Erythroblast (primary cell): ENCODE measurements at regions not wholly inside any gene's neighbourhood (a gene's known extent, or its start where the extent isn't known, plus 50 kb on each side); places are given as distances from the start of the nearest gene placed in this dataset.
"Not testable (repeated sequence)": the region's sequence is repeated elsewhere in the genome, so short reads cannot be mapped to it uniquely, and the experiment has no call there.

ENCODE experiments used
- DNase-seq, 2 experiments: peaks; one replicate each; lab custom pipeline; 2025; lab: John Stamatoyannopoulos, UW
- GATA1 ChIP-seq: IDR thresholded peaks from 2 replicates; pipeline ENCODE4 v1.6.1; 2011; ENCODE audit warnings: low read depth, mild to moderate bottlenecking, control low read depth, low read length, moderate library complexity
- POLR2A ChIP-seq: IDR thresholded peaks from 2 replicates; pipeline ENCODE4 v1.6.1; 2011; ENCODE audit warnings: mild to moderate bottlenecking, low read length

- no peak for DNase-seq
- no peak for TF ChIP-seq GATA1
- no peak for TF ChIP-seq POLR2A
These were observed 208.6 kb upstream of the DEPDC1 start for GRCh38 chr1:68705466-68705865.

- DNase-seq: no peak
- no peak for TF ChIP-seq POLR2A
- TF ChIP-seq GATA1: no peak
These were observed 209.9 kb upstream of the DEPDC1 start for GRCh38 chr1:68706639-68707317.

GRCh38 chr1:68717330-68717729, 220.4 kb upstream of the DEPDC1 start:
- TF ChIP-seq POLR2A (no peak), GATA1 (no peak)
- DNase-seq: no peak

- DNase-seq: no peak
- TF ChIP-seq GATA1 (no peak), POLR2A (no peak)
These were observed 223.6 kb upstream of the DEPDC1 start for GRCh38 chr1:68720476-68720875.

GRCh38 chr1:68723791-68724190, 226.9 kb upstream of the DEPDC1 start:
- TF ChIP-seq GATA1: no peak
- no peak for TF ChIP-seq POLR2A
- no peak for DNase-seq

GRCh38 chr1:68725001-68725752, 228.3 kb upstream of the DEPDC1 start:
- no peak for DNase-seq
- no peak for TF ChIP-seq GATA1
- TF ChIP-seq POLR2A: no peak

GRCh38 chr1:68739486-68739885, 242.6 kb upstream of the DEPDC1 start:
- DNase-seq: not testable (repeated sequence)

GRCh38 chr1:68745011-68745410, 248.1 kb upstream of the DEPDC1 start:
- no peak for DNase-seq
- TF ChIP-seq GATA1 (no peak), POLR2A (no peak)

- TF ChIP-seq POLR2A (no peak), GATA1 (no peak)
- DNase-seq: no peak
These were observed 248.6 kb upstream of the DEPDC1 start for GRCh38 chr1:68745451-68745850.

GRCh38 chr1:68746378-68746777, 249.5 kb upstream of the DEPDC1 start:
- DNase-seq: no peak
- no peak for TF ChIP-seq POLR2A
- no peak for TF ChIP-seq GATA1

- DNase-seq: no peak
- no peak for TF ChIP-seq GATA1
- TF ChIP-seq POLR2A: no peak
These were observed 254.8 kb upstream of the DEPDC1 start for GRCh38 chr1:68751723-68752122.

- DNase-seq: no peak
- TF ChIP-seq POLR2A: no peak
- no peak for TF ChIP-seq GATA1
These were observed 261.9 kb upstream of the DEPDC1 start for GRCh38 chr1:68758666-68759209.

- no peak for TF ChIP-seq GATA1
These were observed 271.1 kb upstream of the DEPDC1 start for GRCh38 chr1:68767941-68768340.

GRCh38 chr1:68770817-68771216, 273.9 kb upstream of the DEPDC1 start:
- TF ChIP-seq GATA1 (no peak), POLR2A (no peak)
- no peak for DNase-seq

More at GRCh38 chr1:68767941-68768340, 271.1 kb upstream of the DEPDC1 start:
- DNase-seq: no peak
